Activated naive CD4-positive, alpha-beta T cell treated with anti-CD3 and anti-CD28 coated beads, Interleukin-2, amount 10 ng/mL, durations not matched to agents 7 days and 5 days (primary cell): ENCODE measurements at regions not wholly inside any gene's neighbourhood (a gene's known extent, or its start where the extent isn't known, plus 50 kb on each side); places are given as distances from the start of the nearest gene placed in this dataset.

Experiments
- CTCF ChIA-PET: fragments of 350-600 bp; sonication (Branson Sonifier 250); formaldehyde crosslinking; loops from one replicate; lab custom pipeline; 2021; ENCODE audit warnings: antibody characterized with exemption; lab: Charles Lee
- DNase-seq: peaks from one replicate; pipeline ENCODE4 v3.0.0-alpha.2; 2020
- H3K27ac Mint-ChIP-seq: one replicate; pipeline ENCODE4 v1.8.0; 2021; ENCODE audit warnings: mild to moderate bottlenecking, moderate library complexity, mixed read lengths
- H3K27me3 Mint-ChIP-seq: one replicate; pipeline ENCODE4 v1.8.0; 2021; ENCODE audit warnings: mild to moderate bottlenecking, mixed read lengths
- H3K36me3 Mint-ChIP-seq: one replicate; pipeline ENCODE4 v1.8.0; 2021; ENCODE audit warnings: mixed read lengths
- H3K4me1 Mint-ChIP-seq: one replicate; pipeline ENCODE4 v1.8.0; 2021; ENCODE audit warnings: mixed read lengths
- H3K4me3 Mint-ChIP-seq: one replicate; pipeline ENCODE4 v1.8.0; 2021; ENCODE audit warnings: mild to moderate bottlenecking, moderate library complexity, mixed read lengths
- H3K9me3 Mint-ChIP-seq: one replicate; pipeline ENCODE4 v1.8.0; 2021; ENCODE audit warnings: mixed read lengths

DNA sequence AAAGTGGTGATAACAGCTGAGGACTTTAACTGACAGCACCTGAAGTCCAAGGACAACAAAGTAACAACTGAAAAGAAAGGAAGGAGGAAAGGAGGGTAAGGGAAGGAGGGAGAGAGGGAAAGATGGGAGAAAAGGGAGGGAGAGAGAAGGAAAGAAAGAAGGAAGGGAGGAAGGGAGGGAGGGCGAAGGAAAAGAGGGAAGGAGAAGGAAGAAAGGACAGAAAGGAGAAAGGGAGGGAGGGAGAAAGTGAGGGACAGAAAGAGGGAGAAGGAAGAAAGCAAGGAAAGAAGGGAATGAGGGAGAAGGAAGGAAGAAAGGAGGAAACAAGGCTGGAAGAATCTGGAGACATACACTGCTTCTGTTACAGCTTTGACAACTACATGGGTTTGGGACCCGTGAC lies 494.4 kb downstream of the FUT8 start:
- no peak overlapping the region for H3K27ac Mint-ChIP-seq
- peaks cover 6% of the 10 kb centered on the region for H3K27me3 Mint-ChIP-seq
- H3K4me1 Mint-ChIP-seq: peaks cover 45% of the 10 kb centered on the region
- no peak overlapping the region for H3K4me3 Mint-ChIP-seq
- peaks cover 19% of the 10 kb centered on the region for H3K36me3 Mint-ChIP-seq
- CTCF ChIA-PET: interaction anchor here (1.1 kb wide), 1 partner anchor 82 kb away, joined by 3 read pairs; no protein-coding TSS in a partner anchor
- peaks cover 19% of the 10 kb centered on the region for H3K9me3 Mint-ChIP-seq
- DNase-seq: no peak

DNA sequence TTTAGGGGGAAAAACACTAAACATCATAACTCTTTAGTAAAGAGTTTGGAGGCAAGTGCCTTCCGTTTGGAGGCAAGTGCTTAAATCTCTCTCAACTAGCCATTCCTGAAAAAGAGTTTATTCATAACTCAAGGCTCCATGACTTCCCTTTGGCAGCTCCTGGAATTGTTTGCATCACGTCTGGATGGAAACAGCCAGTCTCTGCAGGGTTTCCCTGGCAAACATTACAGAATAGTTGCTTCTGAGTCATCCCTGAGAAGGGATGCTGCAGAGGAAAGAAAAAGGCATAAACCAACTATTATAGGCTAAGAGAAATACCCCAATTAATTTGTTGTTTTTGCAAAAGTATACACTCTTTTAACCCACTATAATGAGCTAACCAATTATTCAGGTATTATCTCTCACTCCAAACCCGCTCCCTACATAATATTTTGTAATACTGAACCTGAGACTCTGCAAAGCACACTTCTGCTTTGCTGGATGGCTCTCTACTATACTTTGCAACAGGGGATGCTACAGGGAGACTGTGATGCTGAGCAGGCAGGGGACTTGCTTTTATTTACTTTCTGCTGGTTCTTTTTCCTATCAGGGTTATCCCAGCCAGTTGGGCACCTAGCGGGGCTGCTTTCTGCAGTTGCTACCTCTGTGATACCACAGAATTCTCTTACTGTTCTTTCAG lies 497.7 kb downstream of the FUT8 start:
- no peak overlapping the region for H3K27ac Mint-ChIP-seq
- no peak overlapping the region for H3K4me3 Mint-ChIP-seq
- CTCF ChIA-PET: no interaction called here
- peaks cover 56% of the 10 kb centered on the region for H3K4me1 Mint-ChIP-seq
- peaks cover 6% of the 10 kb centered on the region for H3K27me3 Mint-ChIP-seq
- DNase-seq: no peak
- peaks cover 18% of the 10 kb centered on the region for H3K9me3 Mint-ChIP-seq
- H3K36me3 Mint-ChIP-seq: peaks cover 25% of the 10 kb centered on the region

DNA sequence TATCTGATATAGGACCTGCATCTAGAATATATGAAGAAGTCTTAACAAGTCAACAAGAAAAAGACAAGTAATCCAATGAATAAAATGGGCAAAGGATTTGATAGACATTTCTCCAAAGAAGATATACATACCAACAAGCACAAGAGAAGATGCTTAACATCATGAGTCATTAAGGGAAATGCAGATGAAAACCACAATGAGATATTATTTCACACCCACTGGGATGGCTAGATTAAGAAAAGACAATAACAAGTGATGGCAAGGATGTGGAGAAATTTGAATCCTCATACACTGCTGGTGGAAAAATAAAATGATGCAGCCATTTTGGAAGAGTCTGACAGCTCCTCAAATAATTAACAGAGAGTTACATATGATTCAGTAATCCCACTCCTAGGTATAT lies 502.6 kb downstream of the FUT8 start:
- peaks cover 72% of the 10 kb centered on the region for H3K4me1 Mint-ChIP-seq
- CTCF ChIA-PET: interaction anchor here (0.7 kb wide), 1 partner anchor 37 kb away, joined by 3 read pairs; no protein-coding TSS in a partner anchor
- peaks cover 39% of the 10 kb centered on the region for H3K36me3 Mint-ChIP-seq
- H3K27me3 Mint-ChIP-seq: peaks cover 4% of the 10 kb centered on the region
- no peak for DNase-seq
- H3K4me3 Mint-ChIP-seq: no peak overlapping the region
- H3K9me3 Mint-ChIP-seq: peaks cover 30% of the 10 kb centered on the region
- peak overlapping the region; percentile 19 for H3K27ac Mint-ChIP-seq

DNA sequence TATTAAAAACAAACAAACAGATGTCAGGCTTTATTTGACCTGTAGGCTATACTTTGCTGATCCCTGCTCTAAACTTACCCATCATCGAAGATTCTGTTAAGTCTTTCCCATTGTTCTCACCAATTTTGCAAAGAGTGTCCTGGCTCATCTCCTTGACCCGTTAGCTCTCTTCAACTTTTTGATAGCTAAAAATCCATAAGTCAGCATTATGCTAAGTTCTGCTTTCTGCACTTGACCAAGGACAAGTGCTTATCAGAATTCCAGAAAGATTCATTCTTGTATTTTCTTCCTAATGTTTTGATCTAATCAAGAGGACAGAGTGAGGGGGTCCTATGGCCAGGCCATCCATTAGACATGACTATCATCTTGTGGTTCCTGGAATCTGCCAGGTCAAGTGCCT lies 503.5 kb downstream of the FUT8 start:
- Mint-ChIP-seq H3K9me3 (peaks cover 30% of the 10 kb centered on the region), H3K36me3 (peaks cover 39% of the 10 kb centered on the region), H3K27ac (no peak overlapping the region), H3K27me3 (peaks cover 4% of the 10 kb centered on the region), H3K4me3 (no peak overlapping the region), H3K4me1 (peaks cover 63% of the 10 kb centered on the region)
- CTCF ChIA-PET: no interaction called here
- DNase-seq: no peak

DNA sequence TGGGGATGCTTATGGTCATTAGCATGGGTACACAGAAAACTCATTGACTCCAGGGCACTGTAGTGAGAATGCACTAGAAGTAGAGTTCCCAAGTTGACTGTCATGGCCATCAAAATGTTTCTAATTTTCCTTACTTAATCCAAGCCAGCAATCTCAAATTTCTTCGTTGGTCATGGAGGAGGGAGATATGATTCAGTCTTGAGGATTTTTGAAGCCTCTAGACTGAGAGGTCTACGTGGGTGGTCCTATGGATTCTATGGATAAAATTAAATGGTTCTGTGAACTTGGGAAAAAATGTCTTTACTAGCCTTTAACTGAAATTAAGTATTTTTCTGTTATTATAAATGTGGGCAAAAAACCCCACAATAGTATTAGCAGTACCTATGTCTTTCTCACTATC lies 508.5 kb downstream of the FUT8 start:
- DNase-seq: no peak
- Mint-ChIP-seq H3K27me3 (peaks cover 4% of the 10 kb centered on the region), H3K4me1 (peaks cover 54% of the 10 kb centered on the region), H3K4me3 (no peak overlapping the region), H3K27ac (no peak overlapping the region), H3K9me3 (peaks cover 14% of the 10 kb centered on the region), H3K36me3 (peaks cover 35% of the 10 kb centered on the region)
- CTCF ChIA-PET: no interaction called here

DNA sequence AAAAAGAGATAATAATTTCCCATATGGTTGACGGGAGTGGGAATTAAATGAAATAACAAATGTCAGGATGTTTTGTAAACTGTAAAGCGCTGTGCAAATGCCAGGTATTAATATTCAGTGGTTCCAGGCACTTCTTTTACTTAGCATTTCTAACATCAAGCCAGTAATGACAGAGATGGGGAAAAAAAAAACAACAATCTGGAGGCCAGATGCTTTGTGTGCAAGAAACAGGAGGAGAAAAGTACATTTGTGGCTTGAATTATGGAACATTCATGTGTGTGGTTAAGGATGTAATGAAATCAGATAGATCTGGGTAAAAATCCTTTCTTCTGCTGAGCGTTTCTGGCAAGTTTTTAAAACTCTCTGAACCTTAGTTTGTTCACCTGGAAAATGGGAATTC lies 509.6 kb downstream of the FUT8 start:
- Mint-ChIP-seq H3K4me1 (peaks cover 55% of the 10 kb centered on the region), H3K36me3 (peaks cover 31% of the 10 kb centered on the region), H3K27me3 (peaks cover 4% of the 10 kb centered on the region), H3K4me3 (no peak overlapping the region), H3K9me3 (peaks cover 9% of the 10 kb centered on the region), H3K27ac (no peak overlapping the region)
- CTCF ChIA-PET: no interaction called here
- no peak for DNase-seq

DNA sequence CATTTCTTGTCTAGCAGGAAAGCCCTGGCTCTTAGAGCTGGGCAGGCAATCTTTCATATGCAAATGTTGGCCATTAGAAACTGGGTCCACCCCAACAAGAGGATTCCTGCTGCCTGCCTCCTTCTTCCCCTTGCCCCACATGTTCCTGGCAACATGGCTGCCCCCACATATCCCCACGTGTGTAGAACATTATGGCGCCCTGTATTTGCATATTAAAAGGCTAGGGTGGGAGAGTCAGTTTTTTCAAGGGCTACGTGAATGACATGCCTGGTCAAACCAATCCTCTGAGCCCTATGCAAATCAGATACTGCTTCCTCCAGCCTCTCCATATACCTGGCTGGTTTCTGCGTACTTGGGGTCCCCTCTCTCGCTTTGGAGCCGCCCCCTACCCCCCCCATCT lies 514.0 kb downstream of the FUT8 start:
- CTCF ChIA-PET: interaction anchor here (1.2 to 1.9 kb wide), 4 partner anchors 8 to 62 kb away, joined by 3 to 10 read pairs (median 8); no protein-coding TSS in a partner anchor
- H3K27ac Mint-ChIP-seq: peak overlapping the region; percentile 99
- DNase-seq: no peak
- H3K4me1 Mint-ChIP-seq: peaks cover 75% of the 10 kb centered on the region
- no peak overlapping the region for H3K4me3 Mint-ChIP-seq
- H3K27me3 Mint-ChIP-seq: no peaks in the 10 kb centered on the region
- H3K36me3 Mint-ChIP-seq: peaks cover 28% of the 10 kb centered on the region
- H3K9me3 Mint-ChIP-seq: peaks cover 2% of the 10 kb centered on the region

DNA sequence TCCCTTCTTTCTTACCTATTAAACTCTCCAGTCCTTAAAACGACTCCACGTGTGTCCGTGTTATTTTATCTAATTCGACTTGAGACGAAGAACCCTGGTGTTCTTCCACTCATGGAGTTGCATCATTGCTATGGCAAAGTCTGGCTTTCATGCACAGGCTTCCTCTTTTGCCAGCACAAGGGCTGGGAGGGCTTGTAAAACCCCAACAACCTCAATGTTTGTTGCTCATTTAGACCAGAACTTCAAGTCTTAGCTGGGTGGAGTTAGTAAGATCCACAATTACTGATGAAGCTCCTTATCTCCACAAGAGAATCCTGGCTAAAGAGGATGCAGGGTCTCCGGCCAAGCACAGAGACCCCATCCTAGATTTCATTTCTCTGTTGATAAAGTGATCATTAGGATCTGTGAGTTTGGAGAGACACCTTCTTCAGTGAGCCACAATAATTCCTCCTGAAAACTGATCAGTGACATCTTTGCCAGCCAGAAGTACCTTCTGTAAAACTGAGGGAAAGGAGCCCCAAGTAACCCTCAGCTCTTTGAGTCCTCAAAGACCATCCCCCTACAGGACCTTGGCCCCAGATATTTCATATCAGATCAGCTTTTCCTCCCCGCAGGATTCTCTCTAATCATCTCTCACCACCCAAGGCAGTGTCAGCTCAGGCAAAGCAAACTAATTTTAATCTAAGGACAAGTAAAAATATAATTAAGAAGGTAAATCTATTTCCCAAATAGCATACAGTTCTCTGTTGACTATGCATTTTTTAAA lies 514.6 kb downstream of the FUT8 start:
- peaks cover 4% of the 10 kb centered on the region for H3K9me3 Mint-ChIP-seq
- DNase-seq: no peak
- peak overlapping the region; percentile 99 for H3K27ac Mint-ChIP-seq
- H3K4me3 Mint-ChIP-seq: peak overlapping the region; percentile 42
- no peaks in the 10 kb centered on the region for H3K27me3 Mint-ChIP-seq
- H3K4me1 Mint-ChIP-seq: peaks cover 79% of the 10 kb centered on the region
- H3K36me3 Mint-ChIP-seq: peaks cover 32% of the 10 kb centered on the region
- CTCF ChIA-PET: interaction anchor here (0.8 to 1.9 kb wide), 12 partner anchors 9 to 104 kb away, joined by 3 to 11 read pairs (median 6); no protein-coding TSS in a partner anchor

DNA sequence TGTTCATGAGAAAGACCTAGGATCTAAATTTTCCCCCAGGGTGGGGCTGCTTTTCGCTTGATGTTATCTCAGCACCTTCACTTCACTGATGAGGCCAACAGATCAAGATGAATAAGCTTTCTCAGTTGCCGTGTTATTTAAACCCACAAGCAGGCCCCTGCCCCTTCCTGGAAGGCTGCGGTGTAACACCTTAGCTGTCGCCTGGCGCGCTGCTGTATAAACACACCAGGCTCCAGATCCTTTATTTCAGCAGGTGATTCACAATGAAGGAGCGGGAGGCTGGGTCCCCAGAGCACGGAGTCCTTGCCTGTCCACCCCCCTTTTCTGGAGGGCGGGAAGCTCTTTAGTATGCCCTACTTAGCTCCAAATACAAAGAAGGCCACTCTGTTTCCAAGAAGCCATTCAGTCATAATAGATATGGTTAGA lies 515.4 kb downstream of the FUT8 start:
- peak overlapping the region; percentile 42 for H3K4me3 Mint-ChIP-seq
- H3K27me3 Mint-ChIP-seq: no peaks in the 10 kb centered on the region
- peaks cover 32% of the 10 kb centered on the region for H3K36me3 Mint-ChIP-seq
- H3K27ac Mint-ChIP-seq: peak overlapping the region; percentile 99
- DNase-seq: peak; percentile 90
- CTCF ChIA-PET: interaction anchor here (0.8 to 1.9 kb wide), 12 partner anchors 10 to 105 kb away, joined by 3 to 11 read pairs (median 6); no protein-coding TSS in a partner anchor
- peaks cover 79% of the 10 kb centered on the region for H3K4me1 Mint-ChIP-seq
- peaks cover 6% of the 10 kb centered on the region for H3K9me3 Mint-ChIP-seq

DNA sequence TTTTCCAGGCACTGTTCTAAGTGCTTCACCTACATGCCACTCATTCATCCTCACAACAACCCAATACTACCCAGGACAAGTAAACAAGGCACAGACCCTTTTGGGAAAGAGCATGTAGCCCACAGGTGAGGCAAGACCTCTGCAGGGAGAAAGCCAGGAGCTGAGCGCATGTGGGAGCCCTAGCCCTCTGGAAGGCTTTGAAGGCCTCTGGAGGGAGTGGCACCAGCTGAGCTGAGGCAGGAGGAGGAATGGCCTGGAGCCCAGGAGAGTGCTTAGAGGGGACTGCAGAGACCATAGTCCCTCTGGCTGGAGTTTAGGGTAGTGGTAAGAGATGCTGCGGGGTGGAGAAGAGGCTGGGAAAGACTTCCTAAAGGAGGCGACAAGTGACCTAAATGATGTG lies 516.5 kb downstream of the FUT8 start:
- Mint-ChIP-seq H3K27ac (peak overlapping the region; percentile 99), H3K27me3 (no peaks in the 10 kb centered on the region), H3K36me3 (peaks cover 38% of the 10 kb centered on the region), H3K4me1 (peaks cover 77% of the 10 kb centered on the region), H3K4me3 (no peak overlapping the region), H3K9me3 (peaks cover 13% of the 10 kb centered on the region)
- DNase-seq: no peak
- CTCF ChIA-PET: interaction anchor here (1.3 kb wide), 1 partner anchor 11 kb away, joined by 3 read pairs; no protein-coding TSS in a partner anchor

DNA sequence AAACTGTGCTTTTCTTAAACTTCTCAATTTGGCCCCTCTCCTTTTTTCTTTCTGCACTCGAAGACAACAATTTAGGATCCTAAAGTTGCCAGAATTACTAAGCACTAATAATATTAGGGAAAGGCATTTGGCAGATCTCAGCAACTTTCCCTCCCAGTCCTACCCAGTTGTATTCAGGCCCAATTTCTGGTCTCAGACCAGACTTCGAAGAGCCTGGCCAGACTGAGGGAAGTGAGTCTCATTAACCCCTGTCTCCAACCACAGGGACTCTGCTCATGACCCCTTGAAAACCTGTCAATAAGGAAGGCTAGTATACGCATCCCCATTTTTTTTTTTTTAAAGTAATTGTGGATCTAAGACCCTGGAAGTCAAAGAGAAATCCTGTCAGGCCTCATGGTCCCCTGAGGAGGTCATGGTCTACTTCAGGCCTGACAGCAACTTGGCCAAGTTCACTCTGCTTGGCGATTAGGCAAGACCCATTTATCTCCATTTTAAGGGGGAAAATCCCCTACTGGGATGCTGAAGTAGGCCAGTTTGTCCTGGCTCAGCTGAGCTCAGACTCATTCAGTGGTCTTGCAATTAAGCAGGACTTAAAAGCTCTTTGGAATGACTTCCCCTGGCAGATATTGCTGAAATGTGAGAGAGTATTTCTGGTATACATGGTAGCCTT lies 521.0 kb downstream of the FUT8 start:
- peaks cover 40% of the 10 kb centered on the region for H3K9me3 Mint-ChIP-seq
- no peak overlapping the region for H3K4me3 Mint-ChIP-seq
- peaks cover 52% of the 10 kb centered on the region for H3K36me3 Mint-ChIP-seq
- H3K27me3 Mint-ChIP-seq: no peaks in the 10 kb centered on the region
- peaks cover 66% of the 10 kb centered on the region for H3K4me1 Mint-ChIP-seq
- CTCF ChIA-PET: interaction anchor here (0.7 kb wide), 1 partner anchor 23 kb away, joined by 3 read pairs; no protein-coding TSS in a partner anchor
- no peak for DNase-seq
- H3K27ac Mint-ChIP-seq: no peak overlapping the region

DNA sequence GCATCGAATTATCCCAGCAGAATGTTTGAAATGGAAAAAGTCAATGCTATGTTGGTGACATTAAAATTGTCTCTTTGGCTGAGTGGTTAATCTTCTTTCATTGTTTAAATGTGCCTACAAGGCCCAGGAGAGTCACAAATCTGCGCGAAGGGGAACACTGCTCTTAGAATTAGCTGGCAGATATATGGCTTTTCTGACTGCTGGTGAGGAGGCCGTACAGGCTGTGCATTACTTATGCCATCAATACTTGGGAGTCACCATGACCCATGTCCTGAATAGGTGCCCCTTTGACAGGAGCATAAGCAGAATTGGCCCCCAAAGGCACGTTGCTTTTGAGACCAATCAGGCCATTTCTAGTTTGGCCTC lies 521.5 kb downstream of the FUT8 start:
- DNase-seq: no peak
- Mint-ChIP-seq H3K4me3 (no peak overlapping the region), H3K27me3 (no peaks in the 10 kb centered on the region), H3K4me1 (peaks cover 66% of the 10 kb centered on the region), H3K27ac (no peak overlapping the region), H3K9me3 (peaks cover 41% of the 10 kb centered on the region), H3K36me3 (peaks cover 51% of the 10 kb centered on the region)
- CTCF ChIA-PET: no interaction called here

DNA sequence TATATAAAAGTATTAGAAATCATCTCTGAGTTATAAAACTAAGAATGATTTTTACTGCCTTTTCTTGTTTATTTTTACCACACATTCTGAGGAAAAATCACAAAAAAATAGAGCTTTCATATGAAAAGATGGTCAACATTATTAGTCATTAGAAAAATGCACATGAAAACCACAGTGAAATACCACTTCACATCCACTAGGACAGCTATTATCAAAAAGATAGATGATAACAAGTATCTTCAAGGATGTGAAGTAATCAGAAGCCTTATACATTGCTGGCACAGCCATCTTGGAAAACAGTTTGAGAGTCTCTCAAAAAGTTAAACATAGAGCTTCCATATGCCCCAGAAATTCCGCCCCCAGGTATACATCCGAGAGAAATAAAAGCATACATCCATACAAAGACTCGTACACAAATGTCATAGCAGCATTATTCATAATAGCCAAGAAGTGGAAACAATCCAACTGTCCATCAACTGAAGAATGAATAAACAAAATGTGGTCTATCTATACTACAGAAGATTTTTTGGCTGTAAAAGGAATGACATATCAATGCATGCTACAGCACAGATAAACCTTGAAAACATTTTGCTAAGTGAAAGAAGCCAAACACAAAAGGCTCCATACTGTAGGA lies 523.9 kb downstream of the FUT8 start:
- H3K27ac Mint-ChIP-seq: peak overlapping the region; percentile 89

More for the DNA sequence above, 523.9 kb downstream of the FUT8 start:
- H3K36me3 Mint-ChIP-seq: peaks cover 48% of the 10 kb centered on the region
- no peak overlapping the region for H3K4me3 Mint-ChIP-seq
- DNase-seq: no peak
- peaks cover 72% of the 10 kb centered on the region for H3K4me1 Mint-ChIP-seq
- H3K27me3 Mint-ChIP-seq: no peaks in the 10 kb centered on the region
- peaks cover 41% of the 10 kb centered on the region for H3K9me3 Mint-ChIP-seq
- CTCF ChIA-PET: no interaction called here
